Stomach (tissue), 4 donors: ENCODE measurements at regions not wholly inside any gene's neighbourhood (a gene's known extent, or its start where the extent isn't known, plus 50 kb on each side); places are given as distances from the start of the nearest gene placed in this dataset.

Source experiments
- POLR2A ChIP-seq, 4 donors: fragments of 450-650 bp; IDR thresholded peaks; one replicate each; pipeline ENCODE4 v1.6.1; 2016; ENCODE audit warnings: antibody characterized with exemption in 4 of 4, control low read depth in 2 of 4, mild to moderate bottlenecking in 1 of 4, moderate library complexity in 1 of 4
- TF ChIP-seq, protein P1 (sequence below), 7 experiments: fragments of 450-650 bp in 4 of 7; fragments of 200-600 bp in 3 of 7; sonication (generic) in 3 of 7; IDR thresholded peaks; one replicate each; pipeline ENCODE4 v1.5.1; 2016 to 2019; ENCODE audit warnings: antibody characterized with exemption in 7 of 7, control low read depth in 2 of 7, mild to moderate bottlenecking in 1 of 7

DNA sequence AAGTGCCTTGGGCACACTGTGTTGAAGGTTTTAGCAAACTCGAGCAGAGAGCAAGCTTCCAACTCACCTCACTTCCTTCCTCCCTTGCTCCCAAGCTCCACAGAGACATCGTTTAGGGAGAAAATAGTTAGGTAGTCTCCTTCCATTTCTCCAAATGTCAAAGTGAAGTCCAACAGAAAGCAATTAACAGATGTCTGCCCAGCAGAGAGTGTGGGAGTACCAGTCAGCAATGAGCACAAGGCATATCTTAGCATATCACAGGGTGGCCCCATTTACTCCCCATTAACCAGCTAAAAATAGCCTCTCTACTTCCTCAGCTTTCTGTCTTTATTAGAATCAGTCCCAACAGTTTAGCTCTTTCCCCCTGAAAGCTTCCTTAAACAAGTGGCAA lies 334.2 kb upstream of the CAMK1G start:
- no peak for TF ChIP-seq POLR2A (IDR thresholded peaks at IDR 0.05)
- TF ChIP-seq, protein P1, sequence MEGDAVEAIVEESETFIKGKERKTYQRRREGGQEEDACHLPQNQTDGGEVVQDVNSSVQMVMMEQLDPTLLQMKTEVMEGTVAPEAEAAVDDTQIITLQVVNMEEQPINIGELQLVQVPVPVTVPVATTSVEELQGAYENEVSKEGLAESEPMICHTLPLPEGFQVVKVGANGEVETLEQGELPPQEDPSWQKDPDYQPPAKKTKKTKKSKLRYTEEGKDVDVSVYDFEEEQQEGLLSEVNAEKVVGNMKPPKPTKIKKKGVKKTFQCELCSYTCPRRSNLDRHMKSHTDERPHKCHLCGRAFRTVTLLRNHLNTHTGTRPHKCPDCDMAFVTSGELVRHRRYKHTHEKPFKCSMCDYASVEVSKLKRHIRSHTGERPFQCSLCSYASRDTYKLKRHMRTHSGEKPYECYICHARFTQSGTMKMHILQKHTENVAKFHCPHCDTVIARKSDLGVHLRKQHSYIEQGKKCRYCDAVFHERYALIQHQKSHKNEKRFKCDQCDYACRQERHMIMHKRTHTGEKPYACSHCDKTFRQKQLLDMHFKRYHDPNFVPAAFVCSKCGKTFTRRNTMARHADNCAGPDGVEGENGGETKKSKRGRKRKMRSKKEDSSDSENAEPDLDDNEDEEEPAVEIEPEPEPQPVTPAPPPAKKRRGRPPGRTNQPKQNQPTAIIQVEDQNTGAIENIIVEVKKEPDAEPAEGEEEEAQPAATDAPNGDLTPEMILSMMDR (IDR thresholded peaks at IDR 0.05): no peak
